C4-2B (cell line): ENCODE measurements at regions not wholly inside any gene's neighbourhood (a gene's known extent, or its start where the extent isn't known, plus 50 kb on each side); places are given as distances from the start of the nearest gene placed in this dataset.

ENCODE experiments used
- CTCF ChIP-seq: fragments of 450-650 bp; conservative IDR thresholded peaks from 2 replicates; pipeline ENCODE4 v1.5.1; 2017; ENCODE audit warnings: mild to moderate bottlenecking
- ZFX ChIP-seq: fragments of 450-650 bp; IDR thresholded peaks from 2 replicates; pipeline ENCODE4 v1.6.1; 2017

DNA sequence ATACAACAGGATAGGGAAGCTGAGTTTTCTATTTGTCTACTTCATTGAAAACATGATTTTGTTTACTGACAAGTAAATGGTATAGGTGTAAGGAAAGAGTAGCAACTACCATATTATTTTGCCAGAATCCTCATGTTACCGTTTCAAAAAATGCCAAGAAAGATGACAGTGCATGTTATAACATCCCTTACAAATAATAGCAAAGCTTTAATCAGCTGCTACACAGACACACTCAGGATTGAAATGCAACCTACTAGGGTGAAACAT lies 331.5 kb downstream of the CHRM3 start:
- TF ChIP-seq CTCF (no peak), ZFX (no peak)
